ENCODE measurements at regions not wholly inside any gene's neighbourhood (a gene's known extent, or its start where the extent isn't known, plus 50 kb on each side); places are given as distances from the start of the nearest gene placed in this dataset.

DNA sequence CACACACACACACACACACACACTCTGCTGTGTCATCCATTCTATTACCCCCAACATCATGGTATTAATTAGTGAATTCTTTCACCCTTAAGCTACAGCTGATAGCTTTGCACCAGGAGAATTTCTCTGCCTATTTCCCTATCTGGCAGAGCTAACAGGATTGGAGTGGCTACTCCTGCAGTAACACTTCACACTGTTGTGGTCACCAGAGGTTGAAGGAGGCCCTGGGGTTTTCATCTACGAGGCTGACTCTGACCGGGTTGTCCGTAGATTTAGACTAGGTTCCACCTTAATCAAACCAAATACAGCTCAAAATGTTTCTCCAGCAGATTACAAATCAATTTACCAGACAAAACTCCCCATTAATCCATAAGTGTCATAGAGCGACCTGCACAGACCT lies 69.2 kb upstream of the RIPOR2 start:
- TF ChIP-seq, protein P1, sequence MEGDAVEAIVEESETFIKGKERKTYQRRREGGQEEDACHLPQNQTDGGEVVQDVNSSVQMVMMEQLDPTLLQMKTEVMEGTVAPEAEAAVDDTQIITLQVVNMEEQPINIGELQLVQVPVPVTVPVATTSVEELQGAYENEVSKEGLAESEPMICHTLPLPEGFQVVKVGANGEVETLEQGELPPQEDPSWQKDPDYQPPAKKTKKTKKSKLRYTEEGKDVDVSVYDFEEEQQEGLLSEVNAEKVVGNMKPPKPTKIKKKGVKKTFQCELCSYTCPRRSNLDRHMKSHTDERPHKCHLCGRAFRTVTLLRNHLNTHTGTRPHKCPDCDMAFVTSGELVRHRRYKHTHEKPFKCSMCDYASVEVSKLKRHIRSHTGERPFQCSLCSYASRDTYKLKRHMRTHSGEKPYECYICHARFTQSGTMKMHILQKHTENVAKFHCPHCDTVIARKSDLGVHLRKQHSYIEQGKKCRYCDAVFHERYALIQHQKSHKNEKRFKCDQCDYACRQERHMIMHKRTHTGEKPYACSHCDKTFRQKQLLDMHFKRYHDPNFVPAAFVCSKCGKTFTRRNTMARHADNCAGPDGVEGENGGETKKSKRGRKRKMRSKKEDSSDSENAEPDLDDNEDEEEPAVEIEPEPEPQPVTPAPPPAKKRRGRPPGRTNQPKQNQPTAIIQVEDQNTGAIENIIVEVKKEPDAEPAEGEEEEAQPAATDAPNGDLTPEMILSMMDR (conservative IDR thresholded peaks at IDR 0.05) = no peak
- no peak for TF ChIP-seq ZFX (IDR thresholded peaks at IDR 0.05)

Measured in C4-2B (cell line).